Mucosa of rectum (tissue), 2 donors: ENCODE measurements at regions not wholly inside any gene's neighbourhood (a gene's known extent, or its start where the extent isn't known, plus 50 kb on each side); places are given as distances from the start of the nearest gene placed in this dataset.

Source experiments
- H3K27ac ChIP-seq, 2 donors: one replicate each; pipeline ENCODE4 v1.7.0; 2013; ENCODE audit warnings: inconsistent platforms in 2 of 2, low read depth in 2 of 2, low read length in 2 of 2
- H3K27me3 ChIP-seq, 2 donors: one replicate each; pipeline ENCODE4 v1.7.0; 2013; ENCODE audit warnings: low read length in 2 of 2; ENCODE audit not compliant: control insufficient read depth in 2 of 2, insufficient read depth in 2 of 2
- H3K36me3 ChIP-seq, 2 donors: one replicate each; pipeline ENCODE4 v1.7.0; 2013; ENCODE audit warnings: low read length in 2 of 2; ENCODE audit not compliant: control insufficient read depth in 2 of 2, insufficient read depth in 2 of 2
- H3K4me1 ChIP-seq, 2 donors: one replicate each; pipeline ENCODE4 v1.7.0; 2013; ENCODE audit warnings: low read length in 2 of 2, mild to moderate bottlenecking in 1 of 2; ENCODE audit not compliant: control insufficient read depth in 2 of 2, insufficient read depth in 2 of 2
- H3K4me3 ChIP-seq, 2 donors: one replicate each; pipeline ENCODE4 v1.7.0; 2013; ENCODE audit warnings: low read length in 2 of 2
- H3K9ac ChIP-seq, 2 donors: one replicate each; pipeline ENCODE4 v1.7.0; 2013; ENCODE audit warnings: low read length in 2 of 2, low read depth in 1 of 2, mild to moderate bottlenecking in 1 of 2
- H3K9me3 ChIP-seq, 2 donors: one replicate each; pipeline ENCODE4 v1.7.0; 2013; ENCODE audit warnings: low read length in 2 of 2; ENCODE audit not compliant: control insufficient read depth in 2 of 2
- donor health status: healthy.
- donor health status: Normal muscosa, but diverticular disease.

- H3K36me3 ChIP-seq: no peaks in the 10 kb centered on the region
- no peaks in the 10 kb centered on the region for H3K27me3 ChIP-seq
- H3K27ac ChIP-seq: no peak overlapping the region
- no peak overlapping the region for H3K9ac ChIP-seq
- no peak overlapping the region for H3K4me3 ChIP-seq
- H3K9me3 ChIP-seq: no peaks in the 10 kb centered on the region
- no peaks in the 10 kb centered on the region for H3K4me1 ChIP-seq
Observed at GRCh38 chr9:28707616-28708015, 1134.3 kb upstream of the C9orf72 start.

- no peaks in the 10 kb centered on the region for H3K9me3 ChIP-seq
- H3K4me1 ChIP-seq: no peaks in the 10 kb centered on the region
- no peaks in the 10 kb centered on the region for H3K36me3 ChIP-seq
- no peak overlapping the region for H3K4me3 ChIP-seq
- no peak overlapping the region for H3K9ac ChIP-seq
- H3K27ac ChIP-seq: no peak overlapping the region
- H3K27me3 ChIP-seq: no peaks in the 10 kb centered on the region
Observed at GRCh38 chr9:28714188-28714587, 1140.9 kb upstream of the C9orf72 start.

DNA sequence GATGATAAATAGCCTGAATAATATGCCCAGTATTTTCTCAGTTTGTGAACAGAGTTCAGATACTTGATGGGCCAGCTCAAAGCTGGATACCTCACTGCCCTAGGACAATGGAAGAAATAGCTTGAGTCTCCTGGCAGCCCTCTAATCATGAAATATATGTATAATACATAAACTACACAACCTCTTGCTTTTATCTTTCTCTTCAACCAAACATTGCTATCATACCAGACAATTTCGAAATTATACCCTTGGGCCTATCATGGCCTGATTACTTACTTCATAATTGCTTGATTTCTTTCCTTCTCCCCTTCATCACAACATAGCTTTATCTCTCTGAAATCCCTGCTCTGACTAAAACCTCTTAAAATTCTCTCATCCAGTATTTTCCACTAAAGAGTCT lies 1144.9 kb upstream of the C9orf72 start:
- no peak overlapping the region for H3K4me3 ChIP-seq
- H3K9me3 ChIP-seq: no peaks in the 10 kb centered on the region
- no peak overlapping the region for H3K9ac ChIP-seq
- H3K4me1 ChIP-seq: no peaks in the 10 kb centered on the region
- H3K36me3 ChIP-seq: no peaks in the 10 kb centered on the region
- H3K27me3 ChIP-seq: no peaks in the 10 kb centered on the region
- H3K27ac ChIP-seq: no peak overlapping the region

GRCh38 chr9:28720746-28721145 lies 1147.5 kb upstream of the C9orf72 start:
- H3K36me3 ChIP-seq: no peaks in the 10 kb centered on the region
- no peak overlapping the region for H3K4me3 ChIP-seq
- H3K27me3 ChIP-seq: no peaks in the 10 kb centered on the region
- H3K4me1 ChIP-seq: no peaks in the 10 kb centered on the region
- H3K27ac ChIP-seq: no peak overlapping the region
- H3K9me3 ChIP-seq: no peaks in the 10 kb centered on the region
- no peak overlapping the region for H3K9ac ChIP-seq

- Histone ChIP-seq H3K4me1 (no peaks in the 10 kb centered on the region), H3K4me3 (no peak overlapping the region), H3K9ac (no peak overlapping the region), H3K36me3 (no peaks in the 10 kb centered on the region), H3K9me3 (no peaks in the 10 kb centered on the region), H3K27ac (no peak overlapping the region), H3K27me3 (no peaks in the 10 kb centered on the region)
Observed at GRCh38 chr9:28730111-28730510, 1156.8 kb upstream of the C9orf72 start.

- no peak overlapping the region for H3K9ac ChIP-seq
- no peak overlapping the region for H3K4me3 ChIP-seq
- no peaks in the 10 kb centered on the region for H3K4me1 ChIP-seq
- no peaks in the 10 kb centered on the region for H3K27me3 ChIP-seq
- no peak overlapping the region for H3K27ac ChIP-seq
- no peaks in the 10 kb centered on the region for H3K9me3 ChIP-seq
- no peaks in the 10 kb centered on the region for H3K36me3 ChIP-seq
Observed at GRCh38 chr9:28735738-28736342, 1162.6 kb upstream of the C9orf72 start.

GRCh38 chr9:28741459-28741858 lies 1168.2 kb upstream of the C9orf72 start:
- H3K4me1 ChIP-seq: no peaks in the 10 kb centered on the region
- H3K27ac ChIP-seq: no peak overlapping the region
- H3K9ac ChIP-seq: no peak overlapping the region
- no peaks in the 10 kb centered on the region for H3K36me3 ChIP-seq
- no peak overlapping the region for H3K4me3 ChIP-seq
- no peaks in the 10 kb centered on the region for H3K27me3 ChIP-seq
- no peaks in the 10 kb centered on the region for H3K9me3 ChIP-seq

DNA sequence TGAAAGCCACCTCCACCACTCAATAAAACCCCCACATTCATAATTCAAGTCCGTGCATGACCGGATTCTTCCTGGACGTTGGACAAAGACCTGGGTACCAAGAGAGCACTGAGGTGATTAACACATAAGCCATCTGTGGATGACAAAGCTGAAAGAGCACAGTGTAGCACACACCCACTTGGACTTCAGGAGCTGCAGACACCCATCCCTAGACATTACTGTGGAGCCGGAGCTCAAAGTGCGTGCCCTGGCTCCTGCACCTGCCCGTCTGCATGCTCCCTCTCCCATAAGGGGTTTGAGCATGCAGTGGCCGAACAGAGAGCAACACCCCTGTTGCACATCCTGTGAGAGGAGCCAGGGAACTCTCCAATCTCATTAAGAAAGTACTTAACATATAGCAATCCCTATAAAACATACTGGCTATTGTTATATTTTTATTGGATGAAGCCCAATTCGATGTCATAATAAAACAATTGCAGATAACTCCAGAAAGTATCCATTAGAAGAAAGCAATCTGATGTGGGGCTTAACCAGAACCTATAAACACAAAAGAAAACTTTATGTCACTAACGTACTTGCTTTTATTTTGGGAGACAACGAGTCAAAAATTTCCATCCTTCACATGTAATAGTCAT lies 1174.2 kb upstream of the C9orf72 start:
- H3K4me1 ChIP-seq: no peaks in the 10 kb centered on the region
- no peaks in the 10 kb centered on the region for H3K27me3 ChIP-seq
- H3K36me3 ChIP-seq: no peaks in the 10 kb centered on the region

GRCh38 chr9:28750136-28750535 lies 1176.9 kb upstream of the C9orf72 start:
- Histone ChIP-seq H3K9me3 (no peaks in the 10 kb centered on the region), H3K4me3 (no peak overlapping the region), H3K4me1 (no peaks in the 10 kb centered on the region), H3K27me3 (no peaks in the 10 kb centered on the region), H3K9ac (no peak overlapping the region), H3K27ac (no peak overlapping the region), H3K36me3 (no peaks in the 10 kb centered on the region)

More for the DNA sequence above, 1174.2 kb upstream of the C9orf72 start:
- no peaks in the 10 kb centered on the region for H3K9me3 ChIP-seq
- no peak overlapping the region for H3K9ac ChIP-seq
- no peak overlapping the region for H3K27ac ChIP-seq
- no peak overlapping the region for H3K4me3 ChIP-seq

GRCh38 chr9:28758341-28758740 lies 1185.1 kb upstream of the C9orf72 start:
- H3K9me3 ChIP-seq: no peaks in the 10 kb centered on the region
- H3K4me1 ChIP-seq: no peaks in the 10 kb centered on the region

More at GRCh38 chr9:28758341-28758740, 1185.1 kb upstream of the C9orf72 start:
- no peak overlapping the region for H3K4me3 ChIP-seq
- H3K27ac ChIP-seq: no peak overlapping the region
- no peaks in the 10 kb centered on the region for H3K36me3 ChIP-seq
- no peak overlapping the region for H3K9ac ChIP-seq
- H3K27me3 ChIP-seq: no peaks in the 10 kb centered on the region
